Astrocyte (in vitro differentiated cells and primary cell): ENCODE measurements at regions not wholly inside any gene's neighbourhood (a gene's known extent, or its start where the extent isn't known, plus 50 kb on each side); places are given as distances from the start of the nearest gene placed in this dataset.

Experiments
- EZH2 ChIP-seq: IDR thresholded peaks from 2 replicates; pipeline ENCODE4 v1.6.1; 2012; ENCODE audit warnings: mild to moderate bottlenecking, low read length, inconsistent platforms; ENCODE audit not compliant: insufficient read depth
- TF ChIP-seq, protein P1 (sequence below): IDR thresholded peaks from 2 replicates; pipeline ENCODE4 v1.5.1; 2011; ENCODE audit warnings: low read depth, mild to moderate bottlenecking, inconsistent platforms, low read length, moderate library complexity; ENCODE audit not compliant: insufficient read depth

DNA sequence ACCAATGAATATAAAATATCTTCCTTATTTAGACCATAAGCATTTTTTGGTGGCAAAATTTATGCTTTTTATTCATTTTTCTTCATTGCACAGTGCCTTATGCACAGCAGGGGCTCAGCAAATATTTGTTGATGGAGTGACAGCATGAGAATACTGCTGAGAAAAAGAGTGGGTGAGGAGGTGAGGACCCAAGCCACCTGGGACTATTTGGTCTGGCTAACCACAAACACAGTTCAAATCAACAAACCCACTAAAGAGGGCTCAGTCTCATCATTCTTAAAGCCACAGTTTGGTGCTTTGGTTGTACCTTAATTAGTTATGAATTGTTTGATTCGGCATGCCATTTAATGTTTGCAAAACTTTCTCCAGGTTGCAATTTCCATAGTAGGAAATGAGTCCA lies 183.5 kb upstream of the ZNF521 start:
- TF ChIP-seq, protein P1, sequence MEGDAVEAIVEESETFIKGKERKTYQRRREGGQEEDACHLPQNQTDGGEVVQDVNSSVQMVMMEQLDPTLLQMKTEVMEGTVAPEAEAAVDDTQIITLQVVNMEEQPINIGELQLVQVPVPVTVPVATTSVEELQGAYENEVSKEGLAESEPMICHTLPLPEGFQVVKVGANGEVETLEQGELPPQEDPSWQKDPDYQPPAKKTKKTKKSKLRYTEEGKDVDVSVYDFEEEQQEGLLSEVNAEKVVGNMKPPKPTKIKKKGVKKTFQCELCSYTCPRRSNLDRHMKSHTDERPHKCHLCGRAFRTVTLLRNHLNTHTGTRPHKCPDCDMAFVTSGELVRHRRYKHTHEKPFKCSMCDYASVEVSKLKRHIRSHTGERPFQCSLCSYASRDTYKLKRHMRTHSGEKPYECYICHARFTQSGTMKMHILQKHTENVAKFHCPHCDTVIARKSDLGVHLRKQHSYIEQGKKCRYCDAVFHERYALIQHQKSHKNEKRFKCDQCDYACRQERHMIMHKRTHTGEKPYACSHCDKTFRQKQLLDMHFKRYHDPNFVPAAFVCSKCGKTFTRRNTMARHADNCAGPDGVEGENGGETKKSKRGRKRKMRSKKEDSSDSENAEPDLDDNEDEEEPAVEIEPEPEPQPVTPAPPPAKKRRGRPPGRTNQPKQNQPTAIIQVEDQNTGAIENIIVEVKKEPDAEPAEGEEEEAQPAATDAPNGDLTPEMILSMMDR, result no peak
- no peak for TF ChIP-seq EZH2
